Type B pancreatic cell (in vitro differentiated cells): ENCODE measurements at regions not wholly inside any gene's neighbourhood (a gene's known extent, or its start where the extent isn't known, plus 50 kb on each side); places are given as distances from the start of the nearest gene placed in this dataset.

Experiments used
- DNase-seq: peaks from one replicate; pipeline ENCODE4 v3.0.0; 2021; ENCODE audit warnings: mixed read lengths; ENCODE audit not compliant: unreplicated experiment; ENCODE audit errors: extremely low spot score
- H3K27ac Mint-ChIP-seq: 2 replicates; pipeline ENCODE4 v1.8.0; 2021; ENCODE audit warnings: mild to moderate bottlenecking, mixed read lengths
- H3K27me3 Mint-ChIP-seq: 2 replicates; pipeline ENCODE4 v1.8.0; 2021; ENCODE audit warnings: mixed read lengths
- H3K36me3 Mint-ChIP-seq: 2 replicates; pipeline ENCODE4 v1.8.0; 2021; ENCODE audit warnings: mixed read lengths
- H3K4me1 Mint-ChIP-seq: one replicate; pipeline ENCODE4 v1.8.0; 2021; ENCODE audit warnings: mixed read lengths; ENCODE audit not compliant: unreplicated experiment
- H3K4me3 Mint-ChIP-seq: 2 replicates; pipeline ENCODE4 v1.8.0; 2021; ENCODE audit warnings: mild to moderate bottlenecking, mixed read lengths
- H3K9me3 Mint-ChIP-seq: 2 replicates; pipeline ENCODE4 v1.8.0; 2021; ENCODE audit warnings: mixed read lengths
- TF ChIP-seq, protein P1 (sequence below): fragments of 200-600 bp; sonication (generic); conservative IDR thresholded peaks from 2 replicates; pipeline ENCODE4 v1.5.0; 2021; ENCODE audit warnings: antibody characterized with exemption, mild to moderate bottlenecking

DNA sequence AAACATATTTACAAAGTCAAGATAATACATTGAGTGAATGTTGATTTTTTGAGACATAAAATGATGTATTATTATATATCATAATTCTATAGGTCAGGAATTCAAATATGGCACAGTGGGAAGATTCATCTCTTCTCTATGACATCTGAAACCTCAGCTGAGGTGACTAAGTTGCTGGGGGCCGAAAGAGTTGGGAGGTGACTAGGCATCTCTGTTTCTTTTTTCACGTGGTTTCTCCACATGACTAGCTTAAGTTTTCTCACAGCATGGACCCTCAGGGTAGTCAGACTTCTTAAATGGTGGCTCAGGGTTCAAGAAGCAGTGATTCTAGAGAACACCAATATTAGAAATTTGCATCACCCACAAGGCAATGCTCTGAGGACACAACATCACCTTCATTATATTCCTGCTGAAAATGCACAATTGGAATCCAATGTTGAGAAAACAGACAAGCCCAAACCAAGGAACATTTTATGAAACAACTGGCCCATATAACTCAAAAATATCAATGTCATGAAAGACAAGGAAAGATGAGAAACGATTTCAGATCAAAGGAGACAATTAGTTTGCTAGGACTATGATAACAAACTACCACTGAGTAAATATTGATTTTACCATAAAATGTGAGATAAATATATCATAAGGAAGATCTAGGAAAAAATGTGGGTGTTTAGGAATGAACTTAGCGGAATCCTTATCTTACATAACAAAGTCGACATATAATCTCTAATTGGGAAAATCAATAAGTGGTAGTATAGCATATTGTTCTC is 273.3 kb upstream of the IRAK1BP1 start:
- no peak overlapping the region for H3K4me3 Mint-ChIP-seq
- TF ChIP-seq, protein P1, sequence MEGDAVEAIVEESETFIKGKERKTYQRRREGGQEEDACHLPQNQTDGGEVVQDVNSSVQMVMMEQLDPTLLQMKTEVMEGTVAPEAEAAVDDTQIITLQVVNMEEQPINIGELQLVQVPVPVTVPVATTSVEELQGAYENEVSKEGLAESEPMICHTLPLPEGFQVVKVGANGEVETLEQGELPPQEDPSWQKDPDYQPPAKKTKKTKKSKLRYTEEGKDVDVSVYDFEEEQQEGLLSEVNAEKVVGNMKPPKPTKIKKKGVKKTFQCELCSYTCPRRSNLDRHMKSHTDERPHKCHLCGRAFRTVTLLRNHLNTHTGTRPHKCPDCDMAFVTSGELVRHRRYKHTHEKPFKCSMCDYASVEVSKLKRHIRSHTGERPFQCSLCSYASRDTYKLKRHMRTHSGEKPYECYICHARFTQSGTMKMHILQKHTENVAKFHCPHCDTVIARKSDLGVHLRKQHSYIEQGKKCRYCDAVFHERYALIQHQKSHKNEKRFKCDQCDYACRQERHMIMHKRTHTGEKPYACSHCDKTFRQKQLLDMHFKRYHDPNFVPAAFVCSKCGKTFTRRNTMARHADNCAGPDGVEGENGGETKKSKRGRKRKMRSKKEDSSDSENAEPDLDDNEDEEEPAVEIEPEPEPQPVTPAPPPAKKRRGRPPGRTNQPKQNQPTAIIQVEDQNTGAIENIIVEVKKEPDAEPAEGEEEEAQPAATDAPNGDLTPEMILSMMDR = no peak
- H3K27me3 Mint-ChIP-seq = no peaks in the 10 kb centered on the region
- no peak overlapping the region for H3K27ac Mint-ChIP-seq
- no peaks in the 10 kb centered on the region for H3K9me3 Mint-ChIP-seq
- no peaks in the 10 kb centered on the region for H3K4me1 Mint-ChIP-seq
- H3K36me3 Mint-ChIP-seq = no peaks in the 10 kb centered on the region
- no peak for DNase-seq

DNA sequence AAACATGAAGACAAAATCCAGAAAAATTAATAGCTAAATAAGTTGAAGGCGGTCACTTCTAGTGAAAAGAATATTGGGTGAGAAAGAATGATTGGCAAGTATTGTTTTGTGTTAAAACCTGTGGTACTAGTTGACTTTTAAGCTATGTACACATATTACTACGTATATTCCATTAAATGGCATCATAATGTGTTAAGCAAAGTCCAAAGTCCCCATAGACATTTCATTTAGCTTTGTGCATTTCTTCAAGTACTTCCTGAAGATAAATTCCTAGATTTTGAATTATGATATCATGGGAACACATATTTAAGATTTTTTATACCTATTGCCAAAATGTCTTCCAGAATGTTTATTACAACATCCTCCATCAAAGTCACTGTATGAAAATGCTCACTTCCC is 272.7 kb upstream of the IRAK1BP1 start:
- H3K9me3 Mint-ChIP-seq = no peaks in the 10 kb centered on the region
- no peaks in the 10 kb centered on the region for H3K4me1 Mint-ChIP-seq
- no peaks in the 10 kb centered on the region for H3K36me3 Mint-ChIP-seq
- no peak overlapping the region for H3K27ac Mint-ChIP-seq
- no peak for DNase-seq
- H3K27me3 Mint-ChIP-seq = no peaks in the 10 kb centered on the region
- H3K4me3 Mint-ChIP-seq = no peak overlapping the region
- TF ChIP-seq, protein P1 = no peak

DNA sequence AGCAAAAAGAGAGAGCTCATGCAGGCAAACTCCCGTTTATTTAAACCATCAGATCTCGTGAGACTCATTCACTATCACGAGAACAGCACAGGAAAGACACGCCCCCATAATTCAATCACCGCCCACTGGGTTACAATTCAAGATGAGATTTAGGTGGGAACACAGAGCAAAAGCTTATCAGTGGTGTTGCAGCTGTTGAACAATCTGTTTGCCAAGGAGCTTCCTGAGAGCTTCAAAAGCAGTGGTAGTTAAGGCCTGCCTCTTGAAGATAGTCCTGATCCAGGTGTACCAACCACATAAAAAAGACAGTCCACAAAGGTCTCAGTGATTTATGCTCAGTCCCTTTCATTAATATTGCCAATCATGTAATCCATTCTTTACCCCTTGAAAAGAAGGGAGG is 269.4 kb upstream of the IRAK1BP1 start:
- no peak for DNase-seq
- Mint-ChIP-seq H3K36me3 (no peaks in the 10 kb centered on the region), H3K4me1 (no peaks in the 10 kb centered on the region), H3K27ac (no peak overlapping the region), H3K4me3 (no peak overlapping the region), H3K27me3 (no peaks in the 10 kb centered on the region), H3K9me3 (no peaks in the 10 kb centered on the region)
- TF ChIP-seq, protein P1 = no peak

DNA sequence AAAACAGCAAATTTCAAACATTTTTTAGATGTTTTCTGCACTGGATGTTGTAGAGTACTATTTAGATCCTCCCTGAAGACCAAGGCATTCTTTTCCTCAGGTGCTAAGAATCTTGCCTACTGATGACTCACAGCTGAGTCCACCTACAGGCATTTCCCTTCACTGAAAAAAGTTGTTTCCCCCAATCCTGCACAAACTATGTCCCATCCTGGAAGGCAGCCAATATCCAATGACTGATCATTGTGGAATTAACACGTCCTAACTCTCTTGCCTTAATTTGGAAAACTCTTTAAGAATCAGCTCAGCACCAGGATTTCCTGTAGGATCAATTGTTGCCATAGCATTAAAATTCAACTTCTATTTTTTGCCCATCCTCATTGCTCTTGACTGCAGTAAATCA is 268.4 kb upstream of the IRAK1BP1 start:
- Mint-ChIP-seq H3K9me3 (no peaks in the 10 kb centered on the region), H3K36me3 (no peaks in the 10 kb centered on the region), H3K27me3 (no peaks in the 10 kb centered on the region), H3K27ac (no peak overlapping the region), H3K4me1 (no peaks in the 10 kb centered on the region), H3K4me3 (no peak overlapping the region)
- TF ChIP-seq, protein P1 = no peak
- DNase-seq = no peak

DNA sequence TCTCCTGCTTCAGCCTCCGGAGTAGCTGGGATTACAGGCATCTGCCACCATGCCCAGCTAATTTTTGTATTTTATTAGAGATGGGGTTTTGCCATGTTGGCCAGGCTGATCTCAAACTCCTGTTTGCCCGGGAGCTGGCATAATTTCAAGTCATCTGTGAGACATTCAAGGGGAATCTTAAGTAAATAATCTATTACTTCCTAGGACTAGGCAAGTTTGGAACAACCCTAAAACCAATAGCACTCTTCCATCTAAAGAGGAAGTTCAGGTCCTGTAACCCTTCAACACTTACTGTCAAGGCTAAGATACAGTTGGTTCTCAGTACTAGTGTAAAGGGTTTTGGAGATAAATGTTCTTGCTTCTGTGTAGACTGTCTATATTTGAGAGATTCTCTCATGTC is 267.8 kb upstream of the IRAK1BP1 start:
- no peaks in the 10 kb centered on the region for H3K9me3 Mint-ChIP-seq
- TF ChIP-seq, protein P1 = no peak
- H3K36me3 Mint-ChIP-seq = no peaks in the 10 kb centered on the region
- H3K4me1 Mint-ChIP-seq = no peaks in the 10 kb centered on the region
- H3K4me3 Mint-ChIP-seq = no peak overlapping the region
- H3K27ac Mint-ChIP-seq = no peak overlapping the region
- DNase-seq = no peak
- no peaks in the 10 kb centered on the region for H3K27me3 Mint-ChIP-seq
